Ascending aorta (tissue), 2 donors: ENCODE measurements at regions not wholly inside any gene's neighbourhood (a gene's known extent, or its start where the extent isn't known, plus 50 kb on each side); places are given as distances from the start of the nearest gene placed in this dataset.

Source experiments
- DNase-seq, 2 donors: peaks; one replicate each; pipeline ENCODE4 v3.0.0-alpha.2; 2019; ENCODE audit warnings: low spot score in 2 of 2
- H3K27ac ChIP-seq, 2 donors: fragments of 200-600 bp; sonication (generic); one replicate each; pipeline ENCODE4 v1.5.1; 2016 to 2017; ENCODE audit warnings: mild to moderate bottlenecking in 1 of 2
- H3K27me3 ChIP-seq: fragments of 200-600 bp; sonication (generic); one replicate; pipeline ENCODE4 v1.5.1; 2017
- H3K36me3 ChIP-seq, 2 donors: fragments of 200-600 bp; sonication (generic); one replicate each; pipeline ENCODE4 v1.5.1; 2016
- H3K4me1 ChIP-seq, 2 donors: fragments of 200-600 bp; sonication (generic); one replicate each; pipeline ENCODE4 v1.5.1; 2016 to 2017; ENCODE audit warnings: mild to moderate bottlenecking in 1 of 2
- H3K4me3 ChIP-seq, 2 donors: fragments of 200-600 bp; sonication (generic); one replicate each; pipeline ENCODE4 v1.5.1; 2016 to 2017; ENCODE audit warnings: mild to moderate bottlenecking in 1 of 2
- H3K9me3 ChIP-seq, 2 donors: fragments of 200-600 bp; sonication (generic); one replicate each; pipeline ENCODE4 v1.5.1; 2016
- intact Hi-C: fragments of 100-400 bp; cut with DNase I; formaldehyde crosslinking; loops from one replicate; pipeline ENCODE4 v1.15.1; 2023
- TF ChIP-seq, protein P1 (sequence below), 3 experiments: fragments of 200-600 bp in 2 of 3; fragments of 450-650 bp in 1 of 3; sonication (generic) in 2 of 3; IDR thresholded peaks; one replicate each; pipeline ENCODE4 v1.5.1; 2016 to 2019; ENCODE audit warnings: antibody characterized with exemption in 3 of 3, mild to moderate bottlenecking in 1 of 3, moderate library complexity in 1 of 3

DNA sequence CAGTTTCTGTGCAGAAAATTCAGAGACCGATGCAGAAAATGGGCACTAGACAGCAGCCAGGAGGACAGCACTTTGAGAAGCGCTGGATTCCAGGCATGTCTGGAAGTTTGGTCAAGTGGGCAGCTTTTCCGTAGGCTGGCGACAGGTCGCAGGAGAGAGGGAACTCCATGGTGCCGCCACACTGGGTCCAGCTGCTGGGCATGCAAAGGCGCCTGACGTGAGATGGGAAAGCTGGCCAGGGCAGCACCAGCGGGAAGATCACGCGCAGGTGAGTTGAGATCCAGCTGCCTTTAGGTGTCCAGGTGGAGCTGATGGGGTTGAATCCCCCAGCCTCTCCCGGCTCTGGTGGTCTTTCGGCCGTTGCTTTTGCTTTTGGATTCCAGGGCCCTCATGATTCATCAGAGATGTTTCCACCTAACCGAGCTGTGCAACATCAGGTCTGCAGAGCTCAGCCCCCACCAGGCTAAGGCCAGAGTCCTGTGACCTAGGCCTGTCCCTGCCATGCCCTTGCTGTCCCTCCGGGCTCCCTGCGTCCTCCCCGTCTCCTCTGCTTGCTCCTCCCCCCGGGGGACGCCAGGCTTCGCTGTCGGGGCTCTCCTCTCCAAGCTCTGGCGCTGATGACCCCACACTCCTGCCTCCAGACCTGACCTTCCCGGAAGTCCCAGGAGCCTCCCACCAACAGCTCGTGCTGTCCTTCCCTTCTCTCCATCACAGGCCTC is 1001.7 kb downstream of the BRD1 start:
- Histone ChIP-seq H3K27ac (no peak overlapping the region), H3K9me3 (no peaks in the 10 kb centered on the region), H3K36me3 (no peaks in the 10 kb centered on the region), H3K27me3 (no peaks in the 10 kb centered on the region), H3K4me1 (no peaks in the 10 kb centered on the region), H3K4me3 (no peak overlapping the region)
- TF ChIP-seq, protein P1, sequence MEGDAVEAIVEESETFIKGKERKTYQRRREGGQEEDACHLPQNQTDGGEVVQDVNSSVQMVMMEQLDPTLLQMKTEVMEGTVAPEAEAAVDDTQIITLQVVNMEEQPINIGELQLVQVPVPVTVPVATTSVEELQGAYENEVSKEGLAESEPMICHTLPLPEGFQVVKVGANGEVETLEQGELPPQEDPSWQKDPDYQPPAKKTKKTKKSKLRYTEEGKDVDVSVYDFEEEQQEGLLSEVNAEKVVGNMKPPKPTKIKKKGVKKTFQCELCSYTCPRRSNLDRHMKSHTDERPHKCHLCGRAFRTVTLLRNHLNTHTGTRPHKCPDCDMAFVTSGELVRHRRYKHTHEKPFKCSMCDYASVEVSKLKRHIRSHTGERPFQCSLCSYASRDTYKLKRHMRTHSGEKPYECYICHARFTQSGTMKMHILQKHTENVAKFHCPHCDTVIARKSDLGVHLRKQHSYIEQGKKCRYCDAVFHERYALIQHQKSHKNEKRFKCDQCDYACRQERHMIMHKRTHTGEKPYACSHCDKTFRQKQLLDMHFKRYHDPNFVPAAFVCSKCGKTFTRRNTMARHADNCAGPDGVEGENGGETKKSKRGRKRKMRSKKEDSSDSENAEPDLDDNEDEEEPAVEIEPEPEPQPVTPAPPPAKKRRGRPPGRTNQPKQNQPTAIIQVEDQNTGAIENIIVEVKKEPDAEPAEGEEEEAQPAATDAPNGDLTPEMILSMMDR (IDR thresholded peaks at IDR 0.05), result no peak
- intact Hi-C loops, result no loop called here
- no peak for DNase-seq

DNA sequence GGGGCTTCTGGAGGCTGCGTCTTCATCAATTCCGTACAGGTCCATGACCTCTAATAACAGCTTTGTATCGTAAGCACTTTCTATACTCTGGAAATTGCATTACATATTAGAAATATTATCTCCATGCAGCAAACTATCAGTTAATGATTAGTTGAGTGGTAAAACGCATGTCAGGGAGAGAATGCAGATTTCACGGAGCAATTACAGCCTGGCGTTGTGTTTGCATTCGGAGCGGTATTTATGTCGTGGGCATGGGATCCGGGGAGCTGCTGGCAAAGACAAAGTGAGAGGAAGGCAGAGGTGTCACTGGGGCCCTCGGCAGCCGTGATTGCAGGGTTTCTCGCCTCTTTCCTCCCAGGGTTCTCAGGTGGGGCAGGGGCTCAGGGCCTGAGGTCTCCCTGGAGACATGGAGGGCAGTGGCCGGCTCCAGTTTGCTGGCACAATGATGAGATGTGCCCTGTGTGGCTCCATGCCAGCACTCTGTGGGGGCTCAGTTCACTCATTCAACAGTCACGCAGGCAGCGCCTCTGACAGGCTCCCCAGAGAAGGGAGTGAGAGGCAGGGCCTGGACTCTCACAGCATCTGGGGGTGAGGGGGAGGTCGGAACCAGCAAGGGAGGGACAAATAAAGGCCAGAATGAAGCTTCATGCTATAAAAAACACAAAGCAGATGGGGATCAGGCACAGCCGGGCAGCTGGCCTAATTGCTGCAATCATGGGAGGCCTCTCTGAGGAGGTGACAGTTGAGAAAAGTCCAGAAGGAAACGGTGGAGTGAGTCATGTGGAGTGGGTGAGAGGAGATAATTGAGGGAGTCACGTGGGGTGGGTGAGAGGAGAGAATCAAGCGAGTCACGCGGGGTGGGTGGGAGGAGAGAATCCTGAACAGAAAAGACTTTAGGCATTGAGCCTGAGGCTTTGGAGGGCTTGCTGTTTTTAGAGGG is 1002.7 kb downstream of the BRD1 start:
- H3K27me3 ChIP-seq, result no peaks in the 10 kb centered on the region
- H3K4me1 ChIP-seq, result no peaks in the 10 kb centered on the region
- no peak for DNase-seq
- H3K4me3 ChIP-seq, result no peak overlapping the region
- H3K27ac ChIP-seq, result no peak overlapping the region
- intact Hi-C loops, result no loop called here
- no peaks in the 10 kb centered on the region for H3K9me3 ChIP-seq
- no peaks in the 10 kb centered on the region for H3K36me3 ChIP-seq
- TF ChIP-seq, protein P1 (IDR thresholded peaks at IDR 0.05), result no peak

DNA sequence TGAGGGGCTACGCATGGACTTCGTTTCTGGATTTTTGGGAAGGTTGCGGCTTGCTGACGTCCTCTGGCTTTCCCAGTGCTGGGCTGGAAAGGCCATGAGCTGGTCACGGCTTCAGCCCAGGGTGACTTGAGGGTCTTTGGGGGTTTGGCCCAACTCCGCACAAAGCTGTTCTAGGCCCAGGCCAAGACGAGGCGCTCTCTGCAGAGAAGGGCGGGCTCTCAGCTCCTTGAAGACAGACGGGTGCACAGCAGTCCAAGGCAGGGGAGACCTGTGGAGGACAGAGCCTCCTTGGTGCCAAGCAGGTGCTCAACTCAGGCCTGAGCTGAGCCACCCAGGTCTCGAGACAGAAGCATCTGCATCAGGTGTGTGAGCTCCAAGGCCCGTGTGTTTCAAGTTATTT is 1003.7 kb downstream of the BRD1 start:
- H3K27me3 ChIP-seq, result no peaks in the 10 kb centered on the region
- TF ChIP-seq, protein P1 (IDR thresholded peaks at IDR 0.05), result no peak
- H3K36me3 ChIP-seq, result no peaks in the 10 kb centered on the region
- no peak overlapping the region for H3K4me3 ChIP-seq
- no peak for DNase-seq
- intact Hi-C loops, result no loop called here
- H3K27ac ChIP-seq, result no peak overlapping the region
- no peaks in the 10 kb centered on the region for H3K9me3 ChIP-seq
- no peaks in the 10 kb centered on the region for H3K4me1 ChIP-seq

DNA sequence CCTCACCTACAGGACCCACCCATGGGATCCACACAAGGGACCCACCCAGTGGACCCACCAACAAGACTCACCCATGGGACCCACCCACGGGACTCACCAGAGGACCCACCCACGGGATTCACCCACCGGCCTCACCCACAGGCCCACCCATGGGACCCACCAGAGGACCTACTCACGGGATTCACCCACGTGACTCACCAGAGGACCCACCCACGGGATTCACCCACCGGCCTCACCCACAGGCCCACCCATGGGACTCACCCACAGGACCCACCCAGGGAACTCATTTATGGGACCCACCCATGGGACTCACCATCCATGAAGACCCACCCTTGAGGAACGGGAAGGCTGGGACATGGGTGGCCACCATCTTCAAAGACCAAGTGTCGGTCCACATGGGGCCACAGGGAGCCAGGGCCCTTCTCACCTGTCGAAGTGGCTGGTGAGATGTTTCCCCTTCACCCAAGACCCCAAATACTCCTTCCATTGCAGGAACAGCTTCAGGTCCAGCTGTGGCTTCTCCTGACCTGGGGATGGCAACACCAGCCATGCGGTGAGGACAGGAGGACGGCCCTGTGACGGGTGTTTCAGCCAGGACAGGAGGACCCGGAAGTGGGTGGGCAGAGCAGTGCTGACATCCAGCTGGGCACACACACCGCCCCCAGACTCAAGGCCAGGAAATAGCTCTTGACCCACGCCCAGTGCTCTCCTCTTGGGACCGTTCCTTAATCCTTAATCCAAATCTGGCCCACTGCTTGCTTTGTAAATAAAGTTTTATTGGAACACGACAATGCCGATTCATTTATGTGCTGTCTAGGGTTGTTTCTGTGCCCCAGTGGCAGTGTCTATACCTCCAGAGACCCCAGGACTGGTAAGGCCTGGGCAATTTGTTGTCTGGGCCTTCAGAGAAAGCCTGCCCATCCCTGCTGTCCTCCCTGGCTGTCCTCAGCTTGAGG is 1005.1 kb downstream of the BRD1 start:
- Histone ChIP-seq H3K27ac (no peak overlapping the region), H3K4me1 (no peaks in the 10 kb centered on the region), H3K36me3 (no peaks in the 10 kb centered on the region), H3K9me3 (no peaks in the 10 kb centered on the region), H3K27me3 (no peaks in the 10 kb centered on the region), H3K4me3 (no peak overlapping the region)
- TF ChIP-seq, protein P1 (IDR thresholded peaks at IDR 0.05), result no peak
- intact Hi-C loops, result no loop called here
- DNase-seq, result peak in 1 of 2 donors; percentile 54

DNA sequence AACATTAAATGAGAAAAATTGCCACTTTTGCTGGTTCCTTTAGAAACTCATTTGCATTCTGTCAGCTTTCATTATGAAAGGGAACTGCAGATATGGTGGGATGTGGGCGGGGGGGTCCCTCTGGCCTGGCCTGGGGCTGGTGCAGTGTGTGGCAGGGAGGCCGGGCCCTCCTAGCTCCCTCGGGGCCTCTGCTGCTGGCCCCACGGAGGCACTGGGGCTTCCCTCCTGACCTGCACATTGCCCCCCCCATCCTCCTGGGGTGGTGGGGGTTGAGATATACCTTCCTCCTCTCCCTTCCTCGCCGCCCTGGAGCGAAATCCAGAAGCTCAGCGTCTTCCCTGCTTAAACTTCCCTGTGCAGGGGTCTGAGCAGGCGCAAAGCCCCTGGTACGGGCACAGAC is 1005.9 kb downstream of the BRD1 start:
- no peaks in the 10 kb centered on the region for H3K27me3 ChIP-seq
- intact Hi-C loops, result no loop called here
- no peaks in the 10 kb centered on the region for H3K4me1 ChIP-seq
- H3K4me3 ChIP-seq, result no peak overlapping the region
- peak in 1 of 2 donors; percentile 19 for DNase-seq
- TF ChIP-seq, protein P1 (IDR thresholded peaks at IDR 0.05), result no peak
- no peaks in the 10 kb centered on the region for H3K36me3 ChIP-seq
- no peak overlapping the region for H3K27ac ChIP-seq
- H3K9me3 ChIP-seq, result no peaks in the 10 kb centered on the region
